ENCODE measurements at regions not wholly inside any gene's neighbourhood (a gene's known extent, or its start where the extent isn't known, plus 50 kb on each side); places are given as distances from the start of the nearest gene placed in this dataset.
A peak's percentile ranks its signal among the peaks of the same experiment; 100 is the strongest.

DNA sequence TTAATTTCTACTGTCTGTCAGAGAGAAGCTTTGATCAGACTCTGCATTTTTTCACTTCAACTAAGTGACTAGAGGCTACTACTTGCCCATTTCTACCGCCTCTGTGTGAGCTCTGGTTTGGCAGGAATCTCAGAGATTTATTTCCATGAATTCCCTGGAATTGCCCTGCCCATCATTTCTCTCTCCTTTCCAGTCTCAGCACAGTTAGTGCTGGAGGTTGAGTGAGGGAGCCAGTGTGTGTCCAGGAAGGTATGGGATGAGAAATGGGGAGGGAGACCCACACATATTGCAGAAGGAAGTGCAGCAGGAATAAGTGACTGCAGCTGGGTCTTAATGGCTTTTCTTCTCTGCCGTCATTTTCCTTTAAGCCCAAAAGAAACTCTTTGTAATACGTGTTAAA is 443.1 kb upstream of the ZNF462 start:
- H3K4me2 ChIP-seq (ENCODE audit: low read length): peak overlapping the region; percentile 72
- no peaks in the 10 kb centered on the region for H3K9me3 ChIP-seq (ENCODE audit: low read length)
- ChIA-PET CTCF (no interaction called here), POLR2A (ENCODE audit: unreplicated experiment) (interaction anchor here (0.5 to 0.6 kb wide), 2 partner anchors 17 to 276 kb away, joined by 3 to 9 read pairs; no protein-coding TSS in a partner anchor)
- peaks cover 31% of the 10 kb centered on the region for H3K4me1 ChIP-seq (ENCODE audit: insufficient read depth, low read length)
- DNase-seq (no peak), ATAC-seq (0 out of 2 replicates have a peak, but pooled peaks have one; percentile 13)
- H3K27me3 ChIP-seq (ENCODE audit: low read length): no peaks in the 10 kb centered on the region
- peaks cover 4% of the 10 kb centered on the region for H3F3A ChIP-seq (ENCODE audit: low read length, unreplicated experiment)
- H3K36me3 ChIP-seq (ENCODE audit: low read depth, low read length): no peaks in the 10 kb centered on the region
- no peak for TF ChIP-seq EZH2 (IDR thresholded peaks at IDR 0.05; ENCODE audit: low read length, unreplicated experiment)
- no peak for TF ChIP-seq EZH2phosphoT487 (IDR thresholded peaks at IDR 0.05; ENCODE audit: borderline replicate concordance, low read length)
- TF ChIP-seq, protein P1, sequence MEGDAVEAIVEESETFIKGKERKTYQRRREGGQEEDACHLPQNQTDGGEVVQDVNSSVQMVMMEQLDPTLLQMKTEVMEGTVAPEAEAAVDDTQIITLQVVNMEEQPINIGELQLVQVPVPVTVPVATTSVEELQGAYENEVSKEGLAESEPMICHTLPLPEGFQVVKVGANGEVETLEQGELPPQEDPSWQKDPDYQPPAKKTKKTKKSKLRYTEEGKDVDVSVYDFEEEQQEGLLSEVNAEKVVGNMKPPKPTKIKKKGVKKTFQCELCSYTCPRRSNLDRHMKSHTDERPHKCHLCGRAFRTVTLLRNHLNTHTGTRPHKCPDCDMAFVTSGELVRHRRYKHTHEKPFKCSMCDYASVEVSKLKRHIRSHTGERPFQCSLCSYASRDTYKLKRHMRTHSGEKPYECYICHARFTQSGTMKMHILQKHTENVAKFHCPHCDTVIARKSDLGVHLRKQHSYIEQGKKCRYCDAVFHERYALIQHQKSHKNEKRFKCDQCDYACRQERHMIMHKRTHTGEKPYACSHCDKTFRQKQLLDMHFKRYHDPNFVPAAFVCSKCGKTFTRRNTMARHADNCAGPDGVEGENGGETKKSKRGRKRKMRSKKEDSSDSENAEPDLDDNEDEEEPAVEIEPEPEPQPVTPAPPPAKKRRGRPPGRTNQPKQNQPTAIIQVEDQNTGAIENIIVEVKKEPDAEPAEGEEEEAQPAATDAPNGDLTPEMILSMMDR (conservative IDR thresholded peaks at IDR 0.05; ENCODE audit: low read depth, low read length): no peak
- H3K4me3 ChIP-seq (ENCODE audit: low read length): peak overlapping the region; percentile 28; the same call in 1 of the 2 replicates
- peak overlapping the region; percentile 73 for H3K9ac ChIP-seq (ENCODE audit: low read length)
- H3K9me2 ChIP-seq (replicated peaks; ENCODE audit: low read length): no peaks in the 10 kb centered on the region
- intact Hi-C loops (cut with micrococcal nuclease): loop anchor here (1.0 to 10.0 kb wide), 3 partner anchors 12 to 508 kb away; no protein-coding TSS in a partner anchor
- peak overlapping the region; percentile 13; the same call in 1 of the 2 replicates for H2AFZ ChIP-seq (ENCODE audit: low read length)
- H4K20me1 ChIP-seq (ENCODE audit: low read length): no peaks in the 10 kb centered on the region
- H3K79me2 ChIP-seq (ENCODE audit: low read length): no peaks in the 10 kb centered on the region
- peak overlapping the region; percentile 95 for H3K27ac ChIP-seq (ENCODE audit: low read length)
- BruUV-seq (replicated peaks): no TSS peak

DNA sequence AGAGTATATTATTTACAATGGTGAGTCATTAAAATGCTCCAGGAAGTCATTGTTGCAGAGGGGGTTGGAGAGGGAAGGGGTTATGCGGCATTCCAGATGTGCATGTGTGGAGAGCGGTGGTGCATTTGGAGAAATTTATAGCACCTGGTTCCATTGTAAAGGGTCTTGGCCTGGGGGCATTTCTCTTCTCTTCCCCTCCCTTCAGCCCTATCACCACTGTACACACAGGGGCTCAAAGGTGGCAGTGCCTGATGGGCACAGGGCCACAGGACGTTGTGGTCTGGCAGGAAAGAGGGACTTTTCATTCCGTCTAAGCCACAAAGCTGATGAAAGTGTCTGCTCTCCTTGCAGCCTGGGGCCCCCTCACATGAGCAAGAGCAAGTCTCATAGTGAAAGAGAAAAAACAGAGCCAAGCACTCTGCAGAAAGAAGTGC is 442.4 kb upstream of the ZNF462 start:
- peaks cover 4% of the 10 kb centered on the region for H3F3A ChIP-seq (ENCODE audit: low read length, unreplicated experiment)
- TF ChIP-seq EZH2 (IDR thresholded peaks at IDR 0.05; ENCODE audit: low read length, unreplicated experiment) (no peak), EZH2phosphoT487 (IDR thresholded peaks at IDR 0.05; ENCODE audit: borderline replicate concordance, low read length) (no peak)
- TF ChIP-seq, protein P1 (conservative IDR thresholded peaks at IDR 0.05; ENCODE audit: low read depth, low read length): no peak
- POLR2A ChIA-PET (ENCODE audit: unreplicated experiment): interaction anchor here (0.5 to 0.6 kb wide), 2 partner anchors 16 to 275 kb away, joined by 3 to 9 read pairs; no protein-coding TSS in a partner anchor
- DNase-seq (peak; percentile 92), ATAC-seq (peak; percentile 75)
- H3K9me2 ChIP-seq (replicated peaks; ENCODE audit: low read length): no peaks in the 10 kb centered on the region
- peak overlapping the region; percentile 73 for H3K9ac ChIP-seq (ENCODE audit: low read length)
- no peaks in the 10 kb centered on the region for H3K27me3 ChIP-seq (ENCODE audit: low read length)
- intact Hi-C loops (cut with micrococcal nuclease): loop anchor here (1.0 to 10.0 kb wide), 3 partner anchors 12 to 508 kb away; no protein-coding TSS in a partner anchor
- H3K9me3 ChIP-seq (ENCODE audit: low read length): no peaks in the 10 kb centered on the region
- peak overlapping the region; percentile 72 for H3K4me2 ChIP-seq (ENCODE audit: low read length)
- H3K4me3 ChIP-seq (ENCODE audit: low read length): peak overlapping the region; percentile 28; the same call in 1 of the 2 replicates
- peaks cover 31% of the 10 kb centered on the region for H3K4me1 ChIP-seq (ENCODE audit: insufficient read depth, low read length)
- CTCF ChIA-PET: no interaction called here
- no peak overlapping the region for H2AFZ ChIP-seq (ENCODE audit: low read length)
- H4K20me1 ChIP-seq (ENCODE audit: low read length): no peaks in the 10 kb centered on the region
- peak overlapping the region; percentile 95 for H3K27ac ChIP-seq (ENCODE audit: low read length)
- no peaks in the 10 kb centered on the region for H3K36me3 ChIP-seq (ENCODE audit: low read depth, low read length)
- no peaks in the 10 kb centered on the region for H3K79me2 ChIP-seq (ENCODE audit: low read length)
- no TSS peak for BruUV-seq (replicated peaks)

DNA sequence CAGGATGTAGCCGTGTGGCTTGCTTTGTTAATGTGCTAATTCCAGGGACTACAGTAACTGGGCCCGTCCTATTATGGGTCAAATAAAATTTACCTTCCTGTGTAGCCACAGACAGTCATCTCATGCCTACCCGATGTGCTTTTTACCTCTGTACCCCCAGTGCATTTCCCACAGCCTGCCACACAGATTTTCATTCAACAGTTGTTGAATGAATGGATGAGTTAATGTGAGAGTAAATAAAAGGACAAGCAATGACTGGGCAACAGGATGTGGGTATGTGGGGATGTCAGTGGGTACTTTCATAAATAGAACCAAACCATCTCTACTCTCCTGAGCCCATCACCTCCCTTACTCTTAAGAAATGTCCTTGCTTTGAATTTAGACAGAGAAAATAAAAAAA is 441.2 kb upstream of the ZNF462 start:
- peak; percentile 79 for DNase-seq
- BruUV-seq (replicated peaks): no TSS peak
- ATAC-seq: peak; percentile 56
- Histone ChIP-seq H4K20me1 (ENCODE audit: low read length) (no peaks in the 10 kb centered on the region), H3K36me3 (ENCODE audit: low read depth, low read length) (no peaks in the 10 kb centered on the region), H3K9ac (ENCODE audit: low read length) (peak overlapping the region; percentile 73), H3K27me3 (ENCODE audit: low read length) (no peaks in the 10 kb centered on the region), H3K4me2 (ENCODE audit: low read length) (peak overlapping the region; percentile 72), H3K4me3 (ENCODE audit: low read length) (no peak overlapping the region), H2AFZ (ENCODE audit: low read length) (no peak overlapping the region), H3K9me2 (replicated peaks; ENCODE audit: low read length) (no peaks in the 10 kb centered on the region), H3K27ac (ENCODE audit: low read length) (peak overlapping the region; percentile 95), H3K4me1 (ENCODE audit: insufficient read depth, low read length) (peaks cover 31% of the 10 kb centered on the region), H3F3A (ENCODE audit: low read length, unreplicated experiment) (peaks cover 4% of the 10 kb centered on the region), H3K79me2 (ENCODE audit: low read length) (no peaks in the 10 kb centered on the region), H3K9me3 (ENCODE audit: low read length) (no peaks in the 10 kb centered on the region)
- ChIA-PET POLR2A (ENCODE audit: unreplicated experiment) (no interaction called here), CTCF (no interaction called here)
- TF ChIP-seq EZH2 (IDR thresholded peaks at IDR 0.05; ENCODE audit: low read length, unreplicated experiment) (no peak), EZH2phosphoT487 (IDR thresholded peaks at IDR 0.05; ENCODE audit: borderline replicate concordance, low read length) (no peak)
- TF ChIP-seq, protein P1 (conservative IDR thresholded peaks at IDR 0.05; ENCODE audit: low read depth, low read length): no peak
- intact Hi-C loops (cut with micrococcal nuclease): loop anchor here (5.0 to 10.0 kb wide), 2 partner anchors 223 to 509 kb away; no protein-coding TSS in a partner anchor
